ENCODE measurements at regions not wholly inside any gene's neighbourhood (a gene's known extent, or its start where the extent isn't known, plus 50 kb on each side); places are given as distances from the start of the nearest gene placed in this dataset.

- H3K9me3 ChIP-seq = no peaks in the 10 kb centered on the region
- no peak for DNase-seq (ENCODE audit: extremely low spot score)
- no peak for TF ChIP-seq CTCF (IDR thresholded peaks at IDR 0.05)
- no peak for TF ChIP-seq EP300 (IDR thresholded peaks at IDR 0.05)
- TF ChIP-seq POLR2AphosphoS5 (IDR thresholded peaks at IDR 0.05) = no peak
- no peak for TF ChIP-seq POLR2A (IDR thresholded peaks at IDR 0.05; ENCODE audit: low read depth)
- H3K4me1 ChIP-seq = peaks cover 0 to 8% (median 4%) of the 10 kb centered on the region in 4 donors
- no peak overlapping the region for H3K4me3 ChIP-seq
- peaks cover 0 to 60% (median 0%) of the 10 kb centered on the region in 4 donors for H3K27me3 ChIP-seq
- H3K36me3 ChIP-seq = no peaks in the 10 kb centered on the region
- H3K27ac ChIP-seq (replicated peaks in 1 of 4) = no peak overlapping the region
- intact Hi-C loops (cut with DNase I) = no loop called here
- WGBS = 77% methylated on average over 22 of the region's 50 CpGs
Measured at GRCh38 chr10:133021963-133022775, 65.6 kb upstream of the ADGRA1 start.

GRCh38 chr10:133021116-133021962 lies 66.4 kb upstream of the ADGRA1 start:
- TF ChIP-seq EP300 (IDR thresholded peaks at IDR 0.05) = no peak
- TF ChIP-seq POLR2A (IDR thresholded peaks at IDR 0.05; ENCODE audit: low read depth) = no peak
- TF ChIP-seq POLR2AphosphoS5 (IDR thresholded peaks at IDR 0.05) = no peak
- TF ChIP-seq CTCF (IDR thresholded peaks at IDR 0.05) = no peak
- 92% methylated on average over 49 of the region's 52 CpGs for WGBS
- intact Hi-C loops (cut with DNase I) = no loop called here

GRCh38 chr10:133020193-133020817 lies 67.4 kb upstream of the ADGRA1 start:
- 80% methylated on average over 13 of the region's 29 CpGs for WGBS

More at GRCh38 chr10:133021116-133021962, 66.4 kb upstream of the ADGRA1 start:
- H3K27me3 ChIP-seq = peaks cover 0 to 52% (median 0%) of the 10 kb centered on the region in 4 donors
- H3K27ac ChIP-seq (replicated peaks in 1 of 4) = no peak overlapping the region
- H3K9me3 ChIP-seq = no peaks in the 10 kb centered on the region
- H3K36me3 ChIP-seq = no peaks in the 10 kb centered on the region
- no peak overlapping the region for H3K4me3 ChIP-seq
- DNase-seq (ENCODE audit: extremely low spot score) = no peak
- H3K4me1 ChIP-seq = peaks cover 0 to 8% (median 4%) of the 10 kb centered on the region in 4 donors

GRCh38 chr10:133019651-133020050 lies 68.1 kb upstream of the ADGRA1 start:
- no peaks in the 10 kb centered on the region for H3K36me3 ChIP-seq
- peaks cover 0 to 43% (median 0%) of the 10 kb centered on the region in 4 donors for H3K27me3 ChIP-seq
- 92% methylated on average over 6 of the region's 14 CpGs for WGBS
- no peak for DNase-seq (ENCODE audit: extremely low spot score)
- no peak overlapping the region for H3K4me3 ChIP-seq
- no peaks in the 10 kb centered on the region for H3K9me3 ChIP-seq
- TF ChIP-seq EP300 (IDR thresholded peaks at IDR 0.05) = no peak
- TF ChIP-seq CTCF (IDR thresholded peaks at IDR 0.05) = no peak
- no peak for TF ChIP-seq POLR2AphosphoS5 (IDR thresholded peaks at IDR 0.05)
- TF ChIP-seq POLR2A (IDR thresholded peaks at IDR 0.05; ENCODE audit: low read depth) = no peak
- H3K27ac ChIP-seq (replicated peaks in 1 of 4) = no peak overlapping the region
- H3K4me1 ChIP-seq = peaks cover 0 to 8% (median 4%) of the 10 kb centered on the region in 4 donors
- intact Hi-C loops (cut with DNase I) = no loop called here

More at GRCh38 chr10:133020193-133020817, 67.4 kb upstream of the ADGRA1 start:
- no peaks in the 10 kb centered on the region for H3K36me3 ChIP-seq
- intact Hi-C loops (cut with DNase I) = no loop called here
- H3K27me3 ChIP-seq = peaks cover 0 to 45% (median 0%) of the 10 kb centered on the region in 4 donors
- no peak for DNase-seq (ENCODE audit: extremely low spot score)
- TF ChIP-seq POLR2A (IDR thresholded peaks at IDR 0.05; ENCODE audit: low read depth) = no peak
- no peak for TF ChIP-seq CTCF (IDR thresholded peaks at IDR 0.05)
- TF ChIP-seq POLR2AphosphoS5 (IDR thresholded peaks at IDR 0.05) = no peak
- no peak overlapping the region for H3K27ac ChIP-seq (replicated peaks in 1 of 4)
- H3K4me1 ChIP-seq = peaks cover 0 to 8% (median 4%) of the 10 kb centered on the region in 4 donors
- H3K4me3 ChIP-seq = no peak overlapping the region
- no peaks in the 10 kb centered on the region for H3K9me3 ChIP-seq

All from esophagus muscularis mucosa (tissue), 4 donors.